GM19023 (cell line): ENCODE measurements at regions not wholly inside any gene's neighbourhood (a gene's known extent, or its start where the extent isn't known, plus 50 kb on each side); places are given as distances from the start of the nearest gene placed in this dataset.
"Not testable (repeated sequence)": the region's sequence is repeated elsewhere in the genome, so short reads cannot be mapped to it uniquely, and the experiment has no call there.

Experiments used
- ATAC-seq: cut with Tn5 transposase; IDR thresholded peaks from one replicate; pipeline ENCODE4 v1.9.1; 2021; ENCODE audit warnings: mild to moderate bottlenecking, moderate library complexity; ENCODE audit not compliant: unreplicated experiment

GRCh38 chr1:148361427-148362215 is 121.5 kb downstream of the PPIAL4G start:
- ATAC-seq = not testable (repeated sequence)

DNA sequence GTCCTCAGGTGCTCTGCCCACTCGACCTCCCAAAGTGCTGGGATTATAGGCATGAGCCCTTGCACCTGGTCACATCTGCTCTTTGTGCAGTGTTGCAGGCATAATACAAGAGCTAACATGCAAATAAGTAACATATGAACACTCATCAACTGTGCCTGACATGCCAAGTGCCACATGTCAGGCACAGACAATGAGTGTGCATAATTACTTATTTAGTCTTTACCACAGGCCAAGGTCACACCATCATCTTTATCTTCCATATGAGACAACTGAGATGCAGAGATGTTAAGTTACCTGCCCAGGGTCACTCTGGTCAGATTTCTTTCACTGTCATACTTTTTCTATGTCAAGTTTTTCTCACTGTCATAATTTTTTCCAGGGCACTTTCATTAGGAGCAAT is 126.1 kb downstream of the PPIAL4G start:
- no peak for ATAC-seq

DNA sequence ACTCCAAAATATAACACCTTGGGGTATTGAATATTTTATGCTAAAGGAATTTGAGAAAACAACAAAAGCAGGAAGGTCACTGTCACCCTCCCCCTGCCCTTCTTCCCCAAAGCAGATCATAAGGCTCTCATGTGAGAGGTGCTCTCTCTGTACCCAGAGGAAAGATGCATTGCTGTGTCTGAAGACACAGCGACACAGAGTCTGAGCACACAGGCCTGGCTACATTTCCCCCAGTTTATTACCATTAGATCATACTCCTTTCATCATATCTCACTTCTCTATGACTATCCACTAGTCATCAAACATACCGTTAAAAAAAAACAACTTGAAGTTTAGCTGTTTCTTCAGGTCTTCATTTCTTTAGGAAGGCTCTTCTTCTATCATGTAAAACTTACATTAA is 127.1 kb downstream of the PPIAL4G start:
- ATAC-seq = no peak

GRCh38 chr1:148354913-148355308 is 128.2 kb downstream of the PPIAL4G start:
- no peak for ATAC-seq

DNA sequence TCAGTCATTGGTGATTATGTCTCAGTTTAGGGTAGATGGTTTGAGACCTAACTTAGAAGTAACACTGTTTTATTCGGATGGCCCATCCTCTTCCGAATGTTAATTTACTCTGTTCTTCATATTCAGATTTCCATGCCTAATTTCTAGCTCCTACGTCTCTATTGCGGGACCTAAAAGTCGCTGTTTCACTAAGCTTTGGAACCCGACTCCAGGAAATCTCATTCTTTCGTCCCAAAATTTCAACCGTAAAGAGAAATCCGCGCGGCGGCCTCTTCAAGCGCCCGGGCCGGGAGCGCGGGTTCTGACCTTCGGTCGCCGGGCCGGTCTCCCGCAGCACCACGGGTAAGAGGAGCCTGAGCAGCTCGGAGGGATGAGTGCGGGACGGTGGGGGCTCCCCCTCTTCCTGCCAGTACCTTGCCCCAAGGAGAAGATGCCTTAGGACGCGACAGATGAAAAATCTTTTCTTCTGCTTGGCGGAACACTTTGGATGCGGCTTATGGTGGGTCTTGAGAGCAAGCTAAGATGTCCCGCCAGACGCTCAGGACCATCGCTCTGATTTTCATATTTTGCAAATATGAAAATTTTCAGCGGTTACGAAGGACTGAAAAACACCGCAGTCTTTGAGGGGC is 128.7 kb downstream of the PPIAL4G start:
- no peak for ATAC-seq

DNA sequence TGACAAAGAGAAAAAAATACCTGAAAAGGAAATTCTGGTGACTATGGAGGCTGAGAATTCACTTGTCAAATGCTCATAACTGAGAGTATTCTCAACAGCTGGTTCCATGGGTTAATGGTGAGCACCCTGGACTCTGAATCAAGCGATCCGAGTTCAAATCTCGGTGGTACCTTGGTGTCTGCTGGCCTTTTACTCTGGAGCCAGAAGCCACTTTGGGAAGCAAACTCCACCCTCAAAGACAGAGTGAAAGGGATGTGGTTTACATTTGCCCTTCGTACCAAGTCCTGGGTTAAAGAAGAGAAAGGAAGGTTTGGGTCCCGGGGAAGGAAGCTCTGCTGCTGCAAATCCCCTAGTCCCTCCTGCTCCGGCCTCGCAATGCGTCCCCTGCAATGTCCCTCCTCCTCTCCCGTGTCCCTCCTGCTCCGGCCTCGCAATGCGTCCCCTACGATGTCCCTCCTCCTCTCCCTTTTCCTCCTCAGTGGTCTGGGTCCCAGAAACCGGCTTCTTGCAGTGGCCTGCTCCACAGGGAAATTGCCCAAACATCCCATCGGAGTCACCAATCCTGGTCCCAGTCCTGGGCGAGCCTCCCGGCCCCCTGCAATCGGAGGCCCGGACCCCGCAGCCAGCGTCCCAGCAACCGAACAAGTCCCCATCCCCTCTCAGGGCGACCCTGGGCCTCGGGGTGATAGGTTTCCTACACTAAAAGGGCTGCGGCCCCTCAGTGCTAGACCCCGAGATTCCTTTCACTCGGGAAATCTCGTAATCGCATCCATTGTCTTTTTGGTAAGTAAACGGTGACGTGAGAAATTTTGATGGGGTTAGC is 129.4 kb downstream of the PPIAL4G start:
- ATAC-seq = no peak

- no peak for ATAC-seq
Measured at GRCh38 chr1:148352470-148353053, 130.5 kb downstream of the PPIAL4G start.

DNA sequence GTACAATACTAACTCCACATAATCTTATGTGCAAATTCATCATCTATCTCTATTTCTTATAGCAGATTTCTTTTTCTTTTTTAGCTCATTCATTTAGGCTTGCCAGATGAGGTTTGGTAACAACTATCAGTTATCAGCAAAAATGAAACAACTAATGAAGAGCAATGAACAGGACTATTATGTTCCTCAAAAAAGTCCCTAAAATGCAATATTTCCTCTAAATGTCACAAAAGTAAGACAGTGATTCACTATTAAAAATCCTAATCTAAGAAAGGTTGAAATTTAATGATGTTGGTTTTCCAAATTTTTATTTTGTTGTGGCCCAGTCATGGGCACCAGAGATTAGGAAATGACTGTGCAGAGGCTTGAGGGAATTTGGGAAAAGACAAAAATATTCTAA is 135.3 kb downstream of the PPIAL4G start:
- ATAC-seq = no peak

DNA sequence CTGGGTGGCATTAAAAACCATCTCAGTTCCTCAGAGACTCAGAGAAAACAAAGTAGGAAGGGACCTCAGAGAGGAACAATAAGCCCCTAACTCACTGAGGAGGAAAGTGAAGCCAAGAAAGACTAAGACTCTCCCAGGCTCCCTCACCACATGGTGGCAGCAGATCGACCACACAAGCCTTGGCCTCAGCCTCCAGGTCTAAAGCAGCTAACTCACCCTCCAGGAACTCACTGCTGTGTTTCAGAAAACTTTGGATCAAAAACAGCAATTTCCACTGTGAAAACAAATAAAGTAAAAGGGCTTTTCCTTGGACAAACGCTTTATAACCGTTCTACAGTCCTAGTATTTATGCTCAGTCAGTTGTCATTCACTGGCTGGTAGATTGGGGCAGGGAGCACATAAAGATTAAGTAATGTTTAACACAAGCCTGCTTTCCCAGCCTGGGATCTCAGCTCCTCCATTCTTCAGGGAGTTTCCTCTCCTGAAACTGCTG is 137.4 kb downstream of the PPIAL4G start:
- not testable (repeated sequence) for ATAC-seq

- ATAC-seq = not testable (repeated sequence)
Measured at GRCh38 chr1:148344651-148345050, 138.5 kb downstream of the PPIAL4G start.

DNA sequence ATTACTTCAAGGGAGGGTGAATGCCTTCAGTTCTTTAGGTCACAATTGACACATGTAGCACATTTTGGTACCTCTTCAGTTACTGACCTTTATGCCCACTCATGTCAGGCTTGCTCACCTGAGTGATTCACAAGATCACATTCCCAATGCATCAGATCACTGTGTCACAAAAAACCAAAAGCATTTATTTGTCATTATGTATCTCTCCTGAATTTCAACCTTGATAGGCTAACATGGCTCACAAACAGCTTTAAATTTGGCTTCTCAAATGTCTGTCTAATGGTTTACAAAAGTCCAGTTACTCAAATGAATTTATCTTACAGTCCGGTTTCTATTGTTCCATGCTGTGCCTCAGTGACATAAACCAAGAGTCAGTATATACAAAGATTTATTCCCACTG is 141.4 kb downstream of the PPIAL4G start:
- not testable (repeated sequence) for ATAC-seq

- not testable (repeated sequence) for ATAC-seq
Measured at GRCh38 chr1:148336121-148336918, 146.8 kb downstream of the PPIAL4G start.

DNA sequence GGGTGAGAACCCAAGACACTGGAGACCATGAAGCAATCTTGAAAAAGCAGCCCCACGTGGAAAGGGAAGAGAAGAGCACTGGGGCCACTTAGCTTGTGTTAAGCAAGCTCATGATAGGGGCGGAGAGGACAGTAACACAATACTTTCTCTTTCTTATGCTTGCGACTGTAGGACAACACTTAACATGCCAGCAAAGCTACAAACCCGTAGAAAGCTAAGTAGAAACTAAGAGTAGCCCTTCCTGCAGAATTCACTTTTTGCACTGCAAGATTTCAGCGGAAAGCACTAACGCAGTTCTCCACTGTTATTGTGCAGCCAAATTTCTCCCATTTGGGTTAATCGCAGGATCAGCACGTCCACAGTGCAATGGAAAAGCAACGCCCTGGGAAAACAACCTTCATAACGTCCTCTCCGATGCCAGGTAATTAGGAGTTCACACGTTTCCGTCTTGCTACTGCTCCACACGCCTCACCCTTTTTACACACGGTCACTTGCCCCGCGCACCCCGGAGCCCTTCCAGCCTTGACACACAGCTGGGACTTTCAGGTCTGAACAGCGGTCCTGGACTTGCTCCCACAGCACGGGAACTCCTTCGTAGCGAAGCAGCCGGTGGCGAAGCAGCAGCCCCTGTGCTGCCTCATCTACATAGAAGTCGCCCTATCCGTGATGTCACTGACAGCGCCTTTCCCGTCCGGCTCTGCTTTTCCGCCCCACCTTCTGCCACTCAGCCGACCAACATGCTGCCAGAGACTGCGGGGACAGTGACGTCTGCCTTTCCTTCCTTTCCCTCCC is 148.6 kb downstream of the PPIAL4G start:
- ATAC-seq = peak; percentile 80

- ATAC-seq = no peak
Measured at GRCh38 chr1:148333875-148334338, 149.2 kb downstream of the PPIAL4G start.

DNA sequence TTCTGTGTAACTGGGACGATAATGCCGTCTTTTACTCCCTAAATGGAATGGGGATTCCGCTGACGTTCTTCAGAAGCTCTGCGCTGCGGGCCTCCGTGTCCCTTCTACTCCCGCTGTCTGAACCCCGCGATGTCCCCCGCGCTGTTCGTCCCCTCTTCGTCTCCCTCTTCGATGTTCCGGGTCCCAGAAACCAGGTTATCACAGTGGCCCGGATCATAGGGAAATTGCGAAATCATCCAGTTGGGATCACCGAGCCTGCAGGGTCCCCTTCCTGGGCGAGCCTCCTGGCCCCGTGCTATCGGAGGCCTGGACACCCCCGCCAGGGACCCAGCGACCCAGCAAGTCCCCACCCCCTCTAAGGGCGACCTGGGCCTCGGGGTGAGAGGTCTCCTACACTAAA is 154.2 kb downstream of the PPIAL4G start:
- ATAC-seq = no peak

DNA sequence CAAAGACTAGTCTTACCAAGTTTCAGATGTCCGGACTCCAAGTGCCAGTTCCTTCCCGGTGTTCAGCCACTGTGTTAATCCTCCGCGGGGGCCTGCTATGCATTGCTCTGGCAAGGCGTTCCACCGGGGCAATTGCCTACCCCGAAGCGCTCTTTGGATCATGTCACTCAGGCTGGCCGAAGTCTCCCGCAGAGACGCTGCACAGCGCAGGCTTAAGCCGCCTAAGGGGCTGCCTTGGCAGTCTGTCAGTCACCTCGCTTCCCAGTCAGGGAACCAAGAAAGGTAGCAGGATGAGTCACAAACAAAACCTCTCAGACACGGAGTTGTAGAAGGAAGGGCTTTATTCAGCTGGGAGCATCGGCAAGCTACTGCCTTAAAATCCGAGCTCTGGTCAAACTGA is 158.1 kb downstream of the PPIAL4G start:
- not testable (repeated sequence) for ATAC-seq

- not testable (repeated sequence) for ATAC-seq
Measured at GRCh38 chr1:148324465-148324864, 158.6 kb downstream of the PPIAL4G start.

GRCh38 chr1:148320079-148320478 is 163.0 kb downstream of the PPIAL4G start:
- not testable (repeated sequence) for ATAC-seq

DNA sequence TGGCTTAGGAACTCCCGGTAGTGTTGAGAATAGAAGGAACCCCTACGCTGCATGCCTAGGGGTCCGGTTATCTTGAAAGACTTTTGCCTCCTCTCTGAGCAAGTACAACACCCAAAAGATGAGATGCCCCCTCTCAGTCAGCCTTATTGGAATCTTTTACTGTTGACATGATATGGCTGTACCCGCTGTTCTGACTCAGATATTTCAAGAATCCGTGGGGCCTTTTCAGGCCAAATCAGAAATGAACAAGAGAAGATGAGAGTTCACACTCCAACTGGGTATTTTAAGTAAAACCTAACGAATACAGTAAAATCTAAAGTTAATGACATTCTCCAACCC is 164.2 kb downstream of the PPIAL4G start:
- no peak for ATAC-seq
